Activated T-helper 1 cell treated with anti-CD3 and anti-CD28 coated beads, Interleukin-12 subunit alpha, Interleukin-12 subunit beta, Interleukin-2, Interleukin-4 antibody, amounts not matched to agents 30 ng/mL and 10 ng/mL and 1 ng/mL, durations not matched to agents 14 hours and 24 hours and 36 hours (primary cell): ENCODE measurements at regions not wholly inside any gene's neighbourhood (a gene's known extent, or its start where the extent isn't known, plus 50 kb on each side); places are given as distances from the start of the nearest gene placed in this dataset.

Experiments used
- DNase-seq: peaks from one replicate; pipeline ENCODE4 v3.0.0; 2021; ENCODE audit warnings: low spot score
- H3K27ac Mint-ChIP-seq: one replicate; pipeline ENCODE4 v1.8.0; 2021; ENCODE audit warnings: mild to moderate bottlenecking, mixed read lengths
- H3K27me3 Mint-ChIP-seq: one replicate; pipeline ENCODE4 v1.8.0; 2022; ENCODE audit warnings: mild to moderate bottlenecking, moderate library complexity, mixed read lengths; ENCODE audit not compliant: insufficient read depth
- H3K36me3 Mint-ChIP-seq: one replicate; pipeline ENCODE4 v1.8.0; 2021; ENCODE audit warnings: low read depth, mixed read lengths
- H3K4me1 Mint-ChIP-seq: one replicate; pipeline ENCODE4 v1.8.0; 2021; ENCODE audit warnings: low read depth, mixed read lengths
- H3K4me3 Mint-ChIP-seq: one replicate; pipeline ENCODE4 v1.8.0; 2021; ENCODE audit warnings: mild to moderate bottlenecking, moderate library complexity, mixed read lengths
- H3K9me3 Mint-ChIP-seq: one replicate; pipeline ENCODE4 v1.8.0; 2021; ENCODE audit warnings: mixed read lengths
- intact Hi-C: fragments of 100-400 bp; cut with micrococcal nuclease; formaldehyde crosslinking; loops from one replicate; pipeline ENCODE4 v1.15.1; 2024

GRCh38 chr2:18924386-18924785 is 335.0 kb upstream of the NT5C1B start:
- Mint-ChIP-seq H3K4me3 (no peak overlapping the region), H3K36me3 (no peaks in the 10 kb centered on the region), H3K27ac (no peak overlapping the region), H3K27me3 (no peaks in the 10 kb centered on the region), H3K4me1 (no peaks in the 10 kb centered on the region), H3K9me3 (no peaks in the 10 kb centered on the region)
- DNase-seq = no peak
- intact Hi-C loops = no loop called here

GRCh38 chr2:18922276-18922675 is 332.9 kb upstream of the NT5C1B start:
- intact Hi-C loops = no loop called here
- H3K4me3 Mint-ChIP-seq = no peak overlapping the region
- no peak overlapping the region for H3K27ac Mint-ChIP-seq

GRCh38 chr2:18918280-18918679 is 328.9 kb upstream of the NT5C1B start:
- H3K36me3 Mint-ChIP-seq = no peaks in the 10 kb centered on the region
- H3K4me3 Mint-ChIP-seq = no peak overlapping the region
- intact Hi-C loops = no loop called here
- H3K27ac Mint-ChIP-seq = no peak overlapping the region
- H3K9me3 Mint-ChIP-seq = no peaks in the 10 kb centered on the region
- H3K4me1 Mint-ChIP-seq = no peaks in the 10 kb centered on the region
- no peak for DNase-seq
- H3K27me3 Mint-ChIP-seq = no peaks in the 10 kb centered on the region

More at GRCh38 chr2:18922276-18922675, 332.9 kb upstream of the NT5C1B start:
- no peaks in the 10 kb centered on the region for H3K4me1 Mint-ChIP-seq
- H3K9me3 Mint-ChIP-seq = no peaks in the 10 kb centered on the region
- H3K27me3 Mint-ChIP-seq = no peaks in the 10 kb centered on the region
- DNase-seq = no peak
- no peaks in the 10 kb centered on the region for H3K36me3 Mint-ChIP-seq

GRCh38 chr2:18915227-18915626 is 325.9 kb upstream of the NT5C1B start:
- DNase-seq = no peak
- Mint-ChIP-seq H3K27me3 (no peaks in the 10 kb centered on the region), H3K4me3 (no peak overlapping the region), H3K9me3 (no peaks in the 10 kb centered on the region), H3K36me3 (no peaks in the 10 kb centered on the region), H3K27ac (no peak overlapping the region), H3K4me1 (no peaks in the 10 kb centered on the region)
- intact Hi-C loops = no loop called here

GRCh38 chr2:18913512-18913911 is 324.1 kb upstream of the NT5C1B start:
- intact Hi-C loops = no loop called here
- Mint-ChIP-seq H3K4me1 (no peaks in the 10 kb centered on the region), H3K9me3 (no peaks in the 10 kb centered on the region), H3K4me3 (no peak overlapping the region), H3K27ac (no peak overlapping the region), H3K36me3 (no peaks in the 10 kb centered on the region), H3K27me3 (no peaks in the 10 kb centered on the region)
- no peak for DNase-seq

- no peak overlapping the region for H3K27ac Mint-ChIP-seq
- H3K27me3 Mint-ChIP-seq = no peaks in the 10 kb centered on the region
- H3K4me3 Mint-ChIP-seq = no peak overlapping the region
- intact Hi-C loops = no loop called here
- no peaks in the 10 kb centered on the region for H3K4me1 Mint-ChIP-seq
- DNase-seq = no peak
- H3K36me3 Mint-ChIP-seq = no peaks in the 10 kb centered on the region
- no peaks in the 10 kb centered on the region for H3K9me3 Mint-ChIP-seq
These were observed 323.0 kb upstream of the NT5C1B start for GRCh38 chr2:18912225-18912888.

- DNase-seq = no peak
- intact Hi-C loops = no loop called here
- H3K36me3 Mint-ChIP-seq = no peaks in the 10 kb centered on the region
- no peak overlapping the region for H3K4me3 Mint-ChIP-seq
- H3K9me3 Mint-ChIP-seq = no peaks in the 10 kb centered on the region
- no peaks in the 10 kb centered on the region for H3K4me1 Mint-ChIP-seq
- H3K27me3 Mint-ChIP-seq = no peaks in the 10 kb centered on the region
- H3K27ac Mint-ChIP-seq = no peak overlapping the region
These were observed 322.0 kb upstream of the NT5C1B start for GRCh38 chr2:18911416-18911815.

- Mint-ChIP-seq H3K36me3 (no peaks in the 10 kb centered on the region), H3K9me3 (no peaks in the 10 kb centered on the region), H3K4me3 (no peak overlapping the region), H3K27ac (no peak overlapping the region), H3K4me1 (no peaks in the 10 kb centered on the region), H3K27me3 (no peaks in the 10 kb centered on the region)
- no peak for DNase-seq
- intact Hi-C loops = no loop called here
These were observed 321.5 kb upstream of the NT5C1B start for GRCh38 chr2:18910843-18911242.

GRCh38 chr2:18907937-18908336 is 318.6 kb upstream of the NT5C1B start:
- intact Hi-C loops = no loop called here
- H3K9me3 Mint-ChIP-seq = no peaks in the 10 kb centered on the region
- no peaks in the 10 kb centered on the region for H3K27me3 Mint-ChIP-seq
- H3K4me1 Mint-ChIP-seq = no peaks in the 10 kb centered on the region
- no peak overlapping the region for H3K27ac Mint-ChIP-seq
- no peak overlapping the region for H3K4me3 Mint-ChIP-seq
- DNase-seq = no peak
- H3K36me3 Mint-ChIP-seq = no peaks in the 10 kb centered on the region

GRCh38 chr2:18907508-18907907 is 318.1 kb upstream of the NT5C1B start:
- no peak for DNase-seq
- intact Hi-C loops = no loop called here
- H3K36me3 Mint-ChIP-seq = no peaks in the 10 kb centered on the region
- no peaks in the 10 kb centered on the region for H3K27me3 Mint-ChIP-seq
- no peaks in the 10 kb centered on the region for H3K4me1 Mint-ChIP-seq
- H3K9me3 Mint-ChIP-seq = no peaks in the 10 kb centered on the region
- H3K4me3 Mint-ChIP-seq = no peak overlapping the region
- no peak overlapping the region for H3K27ac Mint-ChIP-seq

- no peak overlapping the region for H3K27ac Mint-ChIP-seq
- H3K27me3 Mint-ChIP-seq = no peaks in the 10 kb centered on the region
- DNase-seq = no peak
- H3K9me3 Mint-ChIP-seq = no peaks in the 10 kb centered on the region
- intact Hi-C loops = no loop called here
- H3K4me1 Mint-ChIP-seq = no peaks in the 10 kb centered on the region
- H3K4me3 Mint-ChIP-seq = no peak overlapping the region
- H3K36me3 Mint-ChIP-seq = no peaks in the 10 kb centered on the region
These were observed 314.4 kb upstream of the NT5C1B start for GRCh38 chr2:18903750-18904149.

GRCh38 chr2:18901242-18901641 is 311.9 kb upstream of the NT5C1B start:
- intact Hi-C loops = no loop called here
- H3K27me3 Mint-ChIP-seq = no peaks in the 10 kb centered on the region
- no peaks in the 10 kb centered on the region for H3K9me3 Mint-ChIP-seq
- H3K4me1 Mint-ChIP-seq = no peaks in the 10 kb centered on the region
- no peaks in the 10 kb centered on the region for H3K36me3 Mint-ChIP-seq
- DNase-seq = no peak
- no peak overlapping the region for H3K4me3 Mint-ChIP-seq
- H3K27ac Mint-ChIP-seq = no peak overlapping the region

GRCh38 chr2:18900691-18901141 is 311.3 kb upstream of the NT5C1B start:
- no peak overlapping the region for H3K4me3 Mint-ChIP-seq
- no peak overlapping the region for H3K27ac Mint-ChIP-seq
- no peak for DNase-seq
- no peaks in the 10 kb centered on the region for H3K36me3 Mint-ChIP-seq
- no peaks in the 10 kb centered on the region for H3K4me1 Mint-ChIP-seq
- H3K9me3 Mint-ChIP-seq = no peaks in the 10 kb centered on the region
- intact Hi-C loops = no loop called here
- peaks cover under 1% of the 10 kb centered on the region for H3K27me3 Mint-ChIP-seq

GRCh38 chr2:18899725-18900124 is 310.4 kb upstream of the NT5C1B start:
- Mint-ChIP-seq H3K27me3 (peaks cover 2% of the 10 kb centered on the region), H3K36me3 (no peaks in the 10 kb centered on the region), H3K4me1 (no peaks in the 10 kb centered on the region), H3K9me3 (no peaks in the 10 kb centered on the region), H3K4me3 (no peak overlapping the region), H3K27ac (no peak overlapping the region)
- intact Hi-C loops = no loop called here
- no peak for DNase-seq
